HL-60 (cell line): ENCODE measurements at regions not wholly inside any gene's neighbourhood (a gene's known extent, or its start where the extent isn't known, plus 50 kb on each side); places are given as distances from the start of the nearest gene placed in this dataset.

Source experiments
- DNase-seq, 2 experiments: peaks; one replicate each; pipeline ENCODE4 v3.0.0-alpha.2; 2010 to 2020; ENCODE audit warnings: low read depth in 1 of 2, low spot score in 1 of 2
- H3K27ac ChIP-seq: fragments of 250-450 bp; sonication (Bioruptor Pico); replicated peaks from 2 replicates; pipeline ENCODE4 v1.5.1; 2020; ENCODE audit warnings: mild to moderate bottlenecking, moderate library complexity
- H3K27me3 ChIP-seq: fragments of 250-450 bp; sonication (Bioruptor Pico); 2 replicates; pipeline ENCODE4 v1.5.1; 2021; ENCODE audit warnings: mild to moderate bottlenecking, moderate library complexity; ENCODE audit not compliant: insufficient read depth, poor library complexity, severe bottlenecking
- H3K4me3 ChIP-seq: replicated peaks from 2 replicates; pipeline ENCODE4 v1.5.1; 2011; ENCODE audit warnings: mild to moderate bottlenecking, control low read depth, low read length; ENCODE audit not compliant: insufficient read depth
- GABPA ChIP-seq: IDR thresholded peaks from 2 replicates; pipeline ENCODE4 v1.6.1; 2012; ENCODE audit warnings: low read depth
- POLR2AphosphoS5 ChIP-seq: IDR thresholded peaks from 2 replicates; pipeline ENCODE4 v1.6.1; 2012; ENCODE audit warnings: low read depth
- SPI1 ChIP-seq: IDR thresholded peaks from 2 replicates; pipeline ENCODE4 v1.6.1; 2012; ENCODE audit warnings: low read depth, mild to moderate bottlenecking, borderline replicate concordance
- TF ChIP-seq, protein P1 (sequence below): IDR thresholded peaks from 2 replicates; pipeline ENCODE4 v1.6.1; 2012; ENCODE audit warnings: low read depth; ENCODE audit not compliant: insufficient replicate concordance
- TF ChIP-seq, protein P2 (sequence below): IDR thresholded peaks from one replicate; pipeline ENCODE4 v1.5.1; 2011; ENCODE audit warnings: low read length, control low read depth, inconsistent platforms; ENCODE audit not compliant: insufficient read depth

DNA sequence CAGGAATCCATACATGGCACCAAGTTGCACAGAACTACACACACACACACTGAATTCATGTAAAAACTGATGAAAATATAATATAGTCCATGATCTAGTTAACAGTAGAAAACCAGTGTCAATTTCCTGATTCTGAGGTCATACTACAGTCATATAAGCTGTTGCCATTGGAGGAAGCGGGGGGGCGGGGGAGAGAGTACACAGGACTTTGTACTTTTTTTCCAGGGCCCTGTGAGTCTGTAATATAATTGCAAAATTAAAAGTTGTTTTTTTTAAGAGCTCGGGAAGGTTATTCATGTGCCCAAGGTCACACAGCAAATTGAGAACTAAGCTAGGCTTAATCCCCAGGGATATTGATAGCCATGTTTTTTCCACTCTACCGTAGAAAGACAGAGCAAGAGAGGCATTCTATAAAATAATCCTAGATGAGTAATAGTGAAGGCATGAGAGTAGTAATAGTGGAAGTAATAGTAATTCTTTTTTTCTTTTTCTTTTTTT is 312.3 kb downstream of the MN1 start:
- no peak overlapping the region for H3K27ac ChIP-seq
- DNase-seq = no peak
- H3K27me3 ChIP-seq = no peaks in the 10 kb centered on the region
- TF ChIP-seq SPI1 (no peak), POLR2AphosphoS5 (no peak), GABPA (no peak)
- TF ChIP-seq, protein P1, sequence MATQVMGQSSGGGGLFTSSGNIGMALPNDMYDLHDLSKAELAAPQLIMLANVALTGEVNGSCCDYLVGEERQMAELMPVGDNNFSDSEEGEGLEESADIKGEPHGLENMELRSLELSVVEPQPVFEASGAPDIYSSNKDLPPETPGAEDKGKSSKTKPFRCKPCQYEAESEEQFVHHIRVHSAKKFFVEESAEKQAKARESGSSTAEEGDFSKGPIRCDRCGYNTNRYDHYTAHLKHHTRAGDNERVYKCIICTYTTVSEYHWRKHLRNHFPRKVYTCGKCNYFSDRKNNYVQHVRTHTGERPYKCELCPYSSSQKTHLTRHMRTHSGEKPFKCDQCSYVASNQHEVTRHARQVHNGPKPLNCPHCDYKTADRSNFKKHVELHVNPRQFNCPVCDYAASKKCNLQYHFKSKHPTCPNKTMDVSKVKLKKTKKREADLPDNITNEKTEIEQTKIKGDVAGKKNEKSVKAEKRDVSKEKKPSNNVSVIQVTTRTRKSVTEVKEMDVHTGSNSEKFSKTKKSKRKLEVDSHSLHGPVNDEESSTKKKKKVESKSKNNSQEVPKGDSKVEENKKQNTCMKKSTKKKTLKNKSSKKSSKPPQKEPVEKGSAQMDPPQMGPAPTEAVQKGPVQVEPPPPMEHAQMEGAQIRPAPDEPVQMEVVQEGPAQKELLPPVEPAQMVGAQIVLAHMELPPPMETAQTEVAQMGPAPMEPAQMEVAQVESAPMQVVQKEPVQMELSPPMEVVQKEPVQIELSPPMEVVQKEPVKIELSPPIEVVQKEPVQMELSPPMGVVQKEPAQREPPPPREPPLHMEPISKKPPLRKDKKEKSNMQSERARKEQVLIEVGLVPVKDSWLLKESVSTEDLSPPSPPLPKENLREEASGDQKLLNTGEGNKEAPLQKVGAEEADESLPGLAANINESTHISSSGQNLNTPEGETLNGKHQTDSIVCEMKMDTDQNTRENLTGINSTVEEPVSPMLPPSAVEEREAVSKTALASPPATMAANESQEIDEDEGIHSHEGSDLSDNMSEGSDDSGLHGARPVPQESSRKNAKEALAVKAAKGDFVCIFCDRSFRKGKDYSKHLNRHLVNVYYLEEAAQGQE = no peak
- TF ChIP-seq, protein P2, sequence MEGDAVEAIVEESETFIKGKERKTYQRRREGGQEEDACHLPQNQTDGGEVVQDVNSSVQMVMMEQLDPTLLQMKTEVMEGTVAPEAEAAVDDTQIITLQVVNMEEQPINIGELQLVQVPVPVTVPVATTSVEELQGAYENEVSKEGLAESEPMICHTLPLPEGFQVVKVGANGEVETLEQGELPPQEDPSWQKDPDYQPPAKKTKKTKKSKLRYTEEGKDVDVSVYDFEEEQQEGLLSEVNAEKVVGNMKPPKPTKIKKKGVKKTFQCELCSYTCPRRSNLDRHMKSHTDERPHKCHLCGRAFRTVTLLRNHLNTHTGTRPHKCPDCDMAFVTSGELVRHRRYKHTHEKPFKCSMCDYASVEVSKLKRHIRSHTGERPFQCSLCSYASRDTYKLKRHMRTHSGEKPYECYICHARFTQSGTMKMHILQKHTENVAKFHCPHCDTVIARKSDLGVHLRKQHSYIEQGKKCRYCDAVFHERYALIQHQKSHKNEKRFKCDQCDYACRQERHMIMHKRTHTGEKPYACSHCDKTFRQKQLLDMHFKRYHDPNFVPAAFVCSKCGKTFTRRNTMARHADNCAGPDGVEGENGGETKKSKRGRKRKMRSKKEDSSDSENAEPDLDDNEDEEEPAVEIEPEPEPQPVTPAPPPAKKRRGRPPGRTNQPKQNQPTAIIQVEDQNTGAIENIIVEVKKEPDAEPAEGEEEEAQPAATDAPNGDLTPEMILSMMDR = no peak
- no peak overlapping the region for H3K4me3 ChIP-seq

DNA sequence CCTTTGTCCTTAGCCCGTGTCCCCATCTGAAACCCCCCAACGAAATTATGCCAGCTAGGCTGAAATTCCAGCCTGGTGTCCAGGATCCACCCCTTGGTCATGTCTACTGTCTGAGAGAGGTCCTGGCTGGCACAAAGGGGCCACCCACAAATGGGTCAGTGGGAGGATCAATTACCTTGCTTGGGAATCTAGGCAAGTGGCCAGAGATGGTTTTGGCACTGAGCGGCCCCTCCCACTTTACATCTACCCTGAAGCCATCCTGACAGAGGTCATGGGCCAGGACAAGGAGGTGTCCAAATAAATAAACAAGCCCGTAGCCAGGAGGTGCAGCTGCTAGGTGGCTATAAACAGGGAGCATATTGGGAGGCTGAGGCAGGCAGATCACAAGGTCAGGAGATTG is 311.5 kb downstream of the MN1 start:
- H3K27me3 ChIP-seq = no peaks in the 10 kb centered on the region
- H3K27ac ChIP-seq = no peak overlapping the region
- H3K4me3 ChIP-seq = no peak overlapping the region
- TF ChIP-seq SPI1 (no peak), GABPA (no peak), POLR2AphosphoS5 (no peak)
- TF ChIP-seq, protein P2 = no peak
- TF ChIP-seq, protein P1 = no peak
- no peak for DNase-seq

DNA sequence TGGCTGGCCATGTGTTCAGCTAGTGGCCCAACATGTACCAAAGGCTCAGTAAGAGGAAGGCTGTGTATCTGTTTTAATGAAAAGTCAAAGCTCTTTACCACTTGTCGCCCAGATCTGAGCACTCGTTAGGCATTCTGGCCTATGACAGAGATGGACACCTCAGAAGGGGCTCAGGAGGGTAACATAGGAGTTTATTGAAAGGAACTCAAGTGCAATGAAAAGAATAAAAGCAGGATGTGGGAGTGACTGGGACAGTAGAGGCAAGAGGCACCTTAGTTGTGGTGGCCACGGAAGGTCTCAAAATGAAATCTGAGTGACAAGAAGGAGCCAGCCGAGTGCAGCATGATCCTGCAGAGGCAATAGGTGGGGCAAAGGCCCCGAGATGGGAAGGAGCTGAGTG is 309.7 kb downstream of the MN1 start:
- H3K27ac ChIP-seq = no peak overlapping the region
- H3K4me3 ChIP-seq = no peak overlapping the region
- DNase-seq = no peak
- no peaks in the 10 kb centered on the region for H3K27me3 ChIP-seq
- TF ChIP-seq GABPA (no peak), POLR2AphosphoS5 (no peak), SPI1 (no peak)
- TF ChIP-seq, protein P1 = no peak
- TF ChIP-seq, protein P2 = no peak
